ENCODE measurements at regions not wholly inside any gene's neighbourhood (a gene's known extent, or its start where the extent isn't known, plus 50 kb on each side); places are given as distances from the start of the nearest gene placed in this dataset.
A peak's percentile ranks its signal among the peaks of the same experiment; 100 is the strongest.

- H3K36me3 ChIP-seq (ENCODE audit: control insufficient read depth, insufficient read depth, low read length) = no peaks in the 10 kb centered on the region
- TF ChIP-seq CTCF (IDR thresholded peaks at IDR 0.05; ENCODE audit: insufficient read depth, low read length, poor library complexity, severe bottlenecking) = no peak
- no peak for DNase-seq (ENCODE audit: low read depth)
Observed at GRCh38 chrX:40154250-40154852, 56.6 kb upstream of the BCOR start.

GRCh38 chrX:40153345-40154249, 55.8 kb upstream of the BCOR start:
- peaks cover 56% of the 10 kb centered on the region for H3K27me3 ChIP-seq (ENCODE audit: control insufficient read depth, insufficient read depth, low read length)
- H3K36me3 ChIP-seq (ENCODE audit: control insufficient read depth, insufficient read depth, low read length) = no peaks in the 10 kb centered on the region
- peak overlapping the region; percentile 31 for H3K4me3 ChIP-seq (ENCODE audit: low read depth, low read length)
- no peak for DNase-seq (ENCODE audit: low read depth)
- TF ChIP-seq CTCF (IDR thresholded peaks at IDR 0.05; ENCODE audit: insufficient read depth, low read length, poor library complexity, severe bottlenecking) = no peak

More at GRCh38 chrX:40154250-40154852, 56.6 kb upstream of the BCOR start:
- Histone ChIP-seq H3K4me3 (ENCODE audit: low read depth, low read length) (peak overlapping the region; percentile 31), H3K27me3 (ENCODE audit: control insufficient read depth, insufficient read depth, low read length) (peaks cover 52% of the 10 kb centered on the region)

GRCh38 chrX:40152741-40153344, 55.1 kb upstream of the BCOR start:
- no peak for TF ChIP-seq CTCF (IDR thresholded peaks at IDR 0.05; ENCODE audit: insufficient read depth, low read length, poor library complexity, severe bottlenecking)
- Histone ChIP-seq H3K27me3 (ENCODE audit: control insufficient read depth, insufficient read depth, low read length) (peaks cover 55% of the 10 kb centered on the region), H3K36me3 (ENCODE audit: control insufficient read depth, insufficient read depth, low read length) (no peaks in the 10 kb centered on the region), H3K4me3 (ENCODE audit: low read depth, low read length) (peak overlapping the region; percentile 26)
- no peak for DNase-seq (ENCODE audit: low read depth)

GRCh38 chrX:40152173-40152711, 54.5 kb upstream of the BCOR start:
- DNase-seq (ENCODE audit: low read depth) = no peak
- Histone ChIP-seq H3K27me3 (ENCODE audit: control insufficient read depth, insufficient read depth, low read length) (peaks cover 56% of the 10 kb centered on the region), H3K36me3 (ENCODE audit: control insufficient read depth, insufficient read depth, low read length) (no peaks in the 10 kb centered on the region), H3K4me3 (ENCODE audit: low read depth, low read length) (no peak overlapping the region)
- TF ChIP-seq CTCF (IDR thresholded peaks at IDR 0.05; ENCODE audit: insufficient read depth, low read length, poor library complexity, severe bottlenecking) = no peak

GRCh38 chrX:40151211-40152172, 53.7 kb upstream of the BCOR start:
- H3K4me3 ChIP-seq (ENCODE audit: low read depth, low read length) = no peak overlapping the region
- no peak for DNase-seq (ENCODE audit: low read depth)
- TF ChIP-seq CTCF (IDR thresholded peaks at IDR 0.05; ENCODE audit: insufficient read depth, low read length, poor library complexity, severe bottlenecking) = no peak
- peaks cover 54% of the 10 kb centered on the region for H3K27me3 ChIP-seq (ENCODE audit: control insufficient read depth, insufficient read depth, low read length)
- H3K36me3 ChIP-seq (ENCODE audit: control insufficient read depth, insufficient read depth, low read length) = no peaks in the 10 kb centered on the region
